ENCODE measurements at regions not wholly inside any gene's neighbourhood (a gene's known extent, or its start where the extent isn't known, plus 50 kb on each side); places are given as distances from the start of the nearest gene placed in this dataset.

- no peak for TF ChIP-seq POLR2A (IDR thresholded peaks at IDR 0.05)
- no peak for TF ChIP-seq CTCF (IDR thresholded peaks at IDR 0.05)
Measured at GRCh38 chr6:40856271-40856670, 182.8 kb downstream of the UNC5CL start.

Data from testis (tissue), 2 donors.